ENCODE measurements at regions not wholly inside any gene's neighbourhood (a gene's known extent, or its start where the extent isn't known, plus 50 kb on each side); places are given as distances from the start of the nearest gene placed in this dataset.
"Not testable (repeated sequence)": the region's sequence is repeated elsewhere in the genome, so short reads cannot be mapped to it uniquely, and the experiment has no call there.

DNA sequence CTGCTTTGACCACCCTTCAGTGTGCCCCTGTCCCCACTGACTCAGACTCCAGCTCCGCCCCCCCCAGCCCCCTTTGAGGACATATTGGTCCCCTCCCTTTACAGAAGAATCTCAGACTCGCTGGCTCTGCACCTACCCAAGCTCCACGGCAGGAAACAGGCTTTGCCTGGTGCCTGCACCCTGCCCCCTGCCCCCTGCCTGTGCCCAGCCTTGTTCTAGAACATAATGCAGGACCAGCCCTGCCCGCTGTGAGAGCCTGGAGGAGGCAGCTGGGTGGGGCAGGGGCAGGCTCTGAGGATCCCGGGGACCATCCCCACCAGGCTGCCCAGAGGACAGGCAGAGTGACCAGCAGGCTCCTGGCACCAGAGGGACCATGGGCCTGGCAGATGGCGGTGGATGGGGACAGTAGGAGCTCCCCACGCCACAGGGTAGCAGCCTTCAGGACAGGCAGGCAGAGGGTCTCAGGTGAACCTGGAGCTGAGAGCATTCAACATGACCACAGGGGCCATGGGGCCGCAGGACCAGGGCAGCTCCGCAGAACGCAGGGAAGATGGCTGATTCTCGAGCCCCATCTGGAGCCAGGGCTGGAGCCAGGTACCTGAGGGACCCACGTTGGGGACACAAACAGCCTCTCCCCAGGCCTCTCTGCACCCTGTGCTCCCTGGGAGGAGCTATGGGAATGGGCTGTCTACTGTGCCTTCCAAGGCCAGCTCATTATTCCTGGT is 165.0 kb upstream of the FOXD4L5 start:
- not testable (repeated sequence) for DNase-seq

- no peak for DNase-seq
Observed at GRCh38 chr9:65449423-65449822, 164.4 kb upstream of the FOXD4L5 start.

- not testable (repeated sequence) for DNase-seq
Observed at GRCh38 chr9:65447146-65447545, 162.1 kb upstream of the FOXD4L5 start.

DNA sequence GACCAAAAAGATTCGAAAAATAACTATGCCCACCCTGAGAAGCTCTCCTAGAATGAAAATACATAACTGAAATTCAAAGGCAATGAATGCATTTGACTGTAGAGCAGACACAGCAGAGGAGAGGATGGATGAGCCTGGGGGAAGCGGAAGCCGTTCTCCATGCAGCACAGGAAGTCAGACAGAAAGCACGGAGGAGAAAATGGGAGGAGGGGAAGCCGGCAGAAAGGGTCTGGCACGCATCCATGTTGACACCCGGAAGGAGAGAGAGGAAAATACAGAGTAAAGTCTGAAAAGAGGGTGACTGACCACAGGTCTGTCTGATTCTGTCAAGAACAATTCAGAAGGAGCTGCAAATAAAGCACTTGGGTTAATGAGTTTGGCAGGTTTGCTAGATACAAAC is 161.0 kb upstream of the FOXD4L5 start:
- DNase-seq = not testable (repeated sequence)

GRCh38 chr9:65444943-65445342 is 159.9 kb upstream of the FOXD4L5 start:
- DNase-seq = no peak

DNA sequence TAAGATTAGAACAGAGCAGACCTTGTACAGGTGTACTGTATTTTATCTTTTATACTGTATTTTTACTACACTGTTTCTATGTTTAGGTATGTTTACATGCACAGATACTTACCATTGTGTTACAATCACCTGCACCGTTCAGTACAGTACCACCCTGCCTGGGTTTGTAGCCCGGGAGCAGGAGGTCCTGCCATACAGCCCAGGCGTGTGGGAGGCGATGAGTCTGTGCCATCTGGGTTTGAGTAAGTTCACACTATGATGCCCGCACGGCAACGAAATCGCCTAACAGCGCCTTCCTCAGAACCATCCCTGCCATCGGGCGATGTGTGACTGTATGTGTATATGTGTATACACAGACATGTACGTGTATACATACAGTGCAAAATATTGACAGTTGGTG is 157.1 kb upstream of the FOXD4L5 start:
- DNase-seq = not testable (repeated sequence)

DNA sequence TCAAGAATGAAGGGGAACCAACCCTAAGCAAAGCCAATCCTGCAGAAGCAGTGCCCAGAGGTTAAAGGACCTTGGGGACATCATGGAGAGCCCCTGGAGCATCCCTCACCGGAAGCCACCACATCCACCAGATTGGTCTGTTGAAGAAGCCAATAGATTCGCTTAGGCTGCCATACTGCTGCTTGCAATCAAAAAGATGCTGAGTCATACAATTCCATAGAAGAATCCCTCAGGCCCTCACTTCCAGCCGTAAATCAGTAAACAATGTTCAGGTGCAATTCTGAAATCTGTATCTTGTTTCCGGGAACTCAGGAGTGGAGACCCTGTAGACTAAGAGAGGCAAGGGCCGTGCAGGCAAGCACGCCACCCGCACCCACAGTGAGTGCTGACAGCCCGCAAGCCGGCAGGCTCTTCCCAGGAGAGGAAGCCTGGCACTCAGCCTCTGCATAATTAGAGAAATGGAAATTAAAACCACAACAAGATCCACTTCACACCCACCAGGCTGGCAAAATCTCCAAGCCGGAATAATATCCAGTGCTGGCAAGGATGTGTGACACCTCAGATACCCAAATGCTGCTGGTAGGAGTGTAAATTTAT is 156.4 kb upstream of the FOXD4L5 start:
- not testable (repeated sequence) for DNase-seq

- no peak for DNase-seq
Observed at GRCh38 chr9:65437724-65438123, 152.7 kb upstream of the FOXD4L5 start.

GRCh38 chr9:65435464-65435863 is 150.5 kb upstream of the FOXD4L5 start:
- no peak for DNase-seq

DNA sequence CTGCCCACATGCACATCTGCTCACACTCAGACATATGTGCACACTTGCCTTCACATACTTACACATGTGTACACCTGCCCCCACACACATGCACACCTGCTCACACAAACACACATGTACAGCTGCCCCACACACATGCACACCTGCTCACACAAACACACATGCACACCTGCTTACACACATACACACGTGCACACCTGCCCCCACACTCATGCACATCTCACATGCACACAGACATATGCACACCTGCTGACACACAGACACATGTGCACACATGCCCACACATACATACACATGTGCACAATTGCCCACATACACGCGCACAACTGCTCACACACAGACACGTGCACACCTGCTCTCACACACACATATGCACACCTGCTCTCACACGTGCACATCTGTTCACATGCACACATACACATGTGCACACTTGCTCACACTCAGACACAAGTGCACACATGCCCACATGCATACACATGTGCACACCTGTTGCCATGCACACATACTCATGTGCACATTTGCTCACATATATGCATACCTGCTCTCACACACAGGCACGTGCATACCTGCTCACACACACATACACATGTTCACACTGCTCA is 147.8 kb upstream of the FOXD4L5 start:
- no peak for DNase-seq

- DNase-seq = no peak
Observed at GRCh38 chr9:65432051-65432450, 147.0 kb upstream of the FOXD4L5 start.

GRCh38 chr9:65430221-65430620 is 145.2 kb upstream of the FOXD4L5 start:
- DNase-seq = no peak

DNA sequence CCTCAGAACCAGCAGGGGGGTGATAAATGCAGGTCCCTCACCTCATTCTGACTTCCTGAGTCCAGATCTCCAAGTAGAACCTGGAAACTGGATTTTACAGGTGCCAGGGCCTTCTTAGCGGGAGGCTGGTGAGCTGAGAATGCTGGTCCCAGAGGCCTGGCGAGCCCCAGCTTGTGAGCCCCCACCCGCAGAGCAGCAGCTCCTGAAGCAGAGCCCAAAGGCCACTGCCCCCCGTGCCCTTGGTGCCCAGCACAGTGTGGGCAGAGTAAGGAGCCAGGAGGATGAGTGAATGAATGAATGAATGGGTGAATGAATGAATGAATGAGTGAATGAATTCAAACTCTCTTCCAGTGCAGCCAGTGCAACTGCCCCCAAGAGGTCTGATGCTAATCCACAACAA is 142.4 kb upstream of the FOXD4L5 start:
- not testable (repeated sequence) for DNase-seq

DNA sequence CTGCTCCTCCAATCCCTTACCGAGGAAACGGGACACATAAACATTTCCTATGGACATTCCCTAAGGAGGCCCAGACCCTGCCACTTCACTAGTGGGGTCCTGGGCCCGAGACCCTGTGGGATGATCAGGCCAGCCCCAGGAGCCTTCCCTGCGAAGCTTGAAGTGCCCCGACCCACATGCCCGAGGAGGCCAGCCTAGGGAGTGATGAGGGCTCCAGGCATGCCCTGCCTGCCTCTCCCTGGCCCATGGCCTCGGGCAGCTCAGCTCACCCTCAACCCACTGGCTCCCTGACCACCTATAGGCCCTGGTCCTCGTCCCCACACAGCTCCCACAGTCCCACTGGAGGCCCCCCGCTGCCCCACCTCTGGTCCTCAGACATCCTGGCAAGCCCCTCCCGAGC is 141.8 kb upstream of the FOXD4L5 start:
- not testable (repeated sequence) for DNase-seq

GRCh38 chr9:65426231-65426630 is 141.2 kb upstream of the FOXD4L5 start:
- DNase-seq = no peak

GRCh38 chr9:65425183-65425582 is 140.2 kb upstream of the FOXD4L5 start:
- not testable (repeated sequence) for DNase-seq

DNA sequence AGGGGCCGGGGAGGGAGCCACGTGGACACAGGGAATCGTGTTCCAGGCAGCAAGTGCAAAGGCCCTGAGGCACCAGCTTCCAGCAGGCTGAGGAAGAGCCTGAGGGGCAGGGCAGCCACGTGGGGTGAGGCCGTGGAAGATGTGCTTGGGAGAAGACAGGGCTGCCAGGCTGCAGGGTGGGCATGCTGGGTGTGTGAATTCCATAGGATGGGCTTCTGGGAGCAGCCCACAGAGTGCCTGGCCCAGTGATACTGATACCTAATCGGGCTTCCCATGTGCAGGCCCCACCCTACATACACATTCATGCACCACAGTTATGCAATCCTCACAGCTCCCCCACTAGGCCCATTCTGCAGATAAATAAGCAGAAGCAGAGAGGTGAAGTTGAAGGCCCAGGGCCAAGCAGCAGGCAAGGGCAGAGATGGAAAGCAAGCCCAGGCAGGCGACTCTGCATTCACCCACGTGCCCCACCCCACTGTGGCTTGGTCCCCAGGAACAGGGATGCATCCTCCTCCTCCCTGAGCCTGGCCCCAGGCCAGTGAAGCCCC is 139.5 kb upstream of the FOXD4L5 start:
- DNase-seq = not testable (repeated sequence)

DNA sequence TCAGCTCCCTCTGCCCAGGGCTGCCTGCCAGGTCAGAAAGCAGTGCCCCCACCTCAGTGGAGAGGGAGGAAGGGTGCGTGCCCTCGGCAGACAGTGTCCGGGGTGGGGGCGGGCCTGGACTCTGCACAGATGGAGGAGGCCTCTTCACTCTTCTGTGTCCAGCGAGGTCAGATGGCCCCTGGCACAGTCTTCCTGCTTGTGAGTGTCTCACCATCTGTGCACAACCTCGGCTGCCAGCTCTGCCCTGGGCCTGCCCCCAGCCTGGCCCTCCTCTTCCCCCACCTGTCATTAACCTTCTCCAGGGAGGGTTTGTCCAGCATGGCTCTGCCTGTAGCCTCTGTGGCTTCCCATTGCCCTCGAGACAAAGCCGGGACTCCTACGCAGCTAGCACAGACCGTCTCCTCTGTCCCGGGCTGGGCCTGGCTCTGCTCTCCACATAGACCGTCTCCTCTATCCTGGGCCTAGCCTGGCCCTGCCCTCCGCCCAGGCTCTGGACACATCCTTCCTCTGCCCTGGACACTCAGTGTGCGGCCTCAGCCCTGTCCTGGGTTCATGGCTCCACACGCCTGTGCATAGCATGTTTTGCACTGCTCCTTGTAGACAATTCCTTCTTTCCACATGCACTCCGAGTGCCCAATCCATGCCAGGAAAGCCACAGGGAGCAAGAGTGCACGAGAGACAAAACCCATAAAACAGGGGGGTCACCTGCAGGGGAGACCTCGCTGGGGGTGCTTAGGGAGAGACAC is 138.9 kb upstream of the FOXD4L5 start:
- not testable (repeated sequence) for DNase-seq

GRCh38 chr9:65422966-65423690 is 138.1 kb upstream of the FOXD4L5 start:
- DNase-seq = not testable (repeated sequence)

GRCh38 chr9:65421486-65421885 is 136.5 kb upstream of the FOXD4L5 start:
- DNase-seq = not testable (repeated sequence)

- DNase-seq = no peak
Observed at GRCh38 chr9:65420771-65421170, 135.8 kb upstream of the FOXD4L5 start.

DNA sequence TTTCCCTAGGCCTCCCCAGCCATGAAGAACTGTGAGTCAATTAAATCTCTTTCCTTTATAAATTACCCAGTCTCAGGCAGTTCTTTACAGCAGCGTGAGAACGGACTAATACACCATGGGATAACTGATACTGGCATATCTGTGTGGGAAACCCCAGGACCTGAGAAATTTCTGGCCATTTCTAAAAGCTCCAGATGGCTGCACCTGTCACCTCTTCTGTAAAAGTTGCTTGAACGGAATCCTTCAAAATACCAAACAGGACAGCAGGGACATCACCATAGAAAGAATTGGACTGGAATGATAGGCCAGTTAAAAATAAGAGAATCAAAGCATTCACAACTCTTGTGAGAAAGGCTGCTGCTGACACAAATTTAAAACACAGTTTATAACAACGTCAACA is 134.0 kb upstream of the FOXD4L5 start:
- DNase-seq = not testable (repeated sequence)

Measured in activated naive CD4-positive, alpha-beta T cell treated with Interleukin-2 at 50 U/mL for 16 hours (primary cell).